Activated CD4-positive, alpha-beta T cell treated with anti-CD3 and anti-CD28 coated beads for 1 hour (primary cell): ENCODE measurements at regions not wholly inside any gene's neighbourhood (a gene's known extent, or its start where the extent isn't known, plus 50 kb on each side); places are given as distances from the start of the nearest gene placed in this dataset.
A peak's percentile ranks its signal among the peaks of the same experiment; 100 is the strongest.
"Not testable (repeated sequence)": the region's sequence is repeated elsewhere in the genome, so short reads cannot be mapped to it uniquely, and the experiment has no call there.

Source experiments
- DNase-seq: peaks from one replicate; pipeline ENCODE4 v3.0.0-alpha.2; 2020

DNA sequence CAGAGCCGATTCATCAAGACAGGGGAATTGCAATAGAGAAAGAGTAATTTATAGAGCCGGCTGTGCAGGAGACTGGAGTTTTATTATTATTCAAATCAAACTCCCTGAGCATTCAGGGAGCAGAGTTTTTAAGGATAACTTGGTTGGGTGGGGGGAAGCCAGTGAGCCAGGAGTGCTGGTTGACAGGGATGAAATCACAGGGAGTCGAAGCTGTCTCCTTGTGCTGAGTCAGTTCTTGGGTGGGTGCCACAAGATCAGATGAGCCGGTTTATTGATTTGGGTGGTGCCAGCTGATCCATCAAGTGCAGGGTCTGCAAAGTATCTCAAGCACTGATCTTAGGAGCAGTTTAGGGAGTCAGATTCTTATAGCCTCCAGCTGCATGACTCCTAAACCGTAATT lies 95.4 kb upstream of the CCDC80 start:
- no peak for DNase-seq

DNA sequence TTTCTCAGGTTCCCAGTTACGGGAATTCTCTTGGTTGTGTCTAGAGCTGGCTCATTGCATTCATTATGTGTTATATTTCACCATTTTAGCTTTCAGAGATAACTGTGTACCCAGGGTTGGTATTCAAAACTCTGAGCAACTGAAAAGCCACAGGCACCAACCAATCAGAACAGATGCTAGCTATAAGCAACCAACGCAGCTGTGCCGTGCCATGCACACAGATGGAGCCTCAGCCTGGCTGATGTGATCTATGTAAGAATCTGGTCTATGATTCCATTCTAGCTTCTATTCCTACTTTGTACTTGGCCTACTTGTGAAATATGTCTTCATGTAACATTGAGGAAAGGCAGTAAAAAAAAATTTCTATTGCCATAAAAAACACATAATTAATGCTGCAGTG lies 95.0 kb upstream of the CCDC80 start:
- DNase-seq, result no peak

DNA sequence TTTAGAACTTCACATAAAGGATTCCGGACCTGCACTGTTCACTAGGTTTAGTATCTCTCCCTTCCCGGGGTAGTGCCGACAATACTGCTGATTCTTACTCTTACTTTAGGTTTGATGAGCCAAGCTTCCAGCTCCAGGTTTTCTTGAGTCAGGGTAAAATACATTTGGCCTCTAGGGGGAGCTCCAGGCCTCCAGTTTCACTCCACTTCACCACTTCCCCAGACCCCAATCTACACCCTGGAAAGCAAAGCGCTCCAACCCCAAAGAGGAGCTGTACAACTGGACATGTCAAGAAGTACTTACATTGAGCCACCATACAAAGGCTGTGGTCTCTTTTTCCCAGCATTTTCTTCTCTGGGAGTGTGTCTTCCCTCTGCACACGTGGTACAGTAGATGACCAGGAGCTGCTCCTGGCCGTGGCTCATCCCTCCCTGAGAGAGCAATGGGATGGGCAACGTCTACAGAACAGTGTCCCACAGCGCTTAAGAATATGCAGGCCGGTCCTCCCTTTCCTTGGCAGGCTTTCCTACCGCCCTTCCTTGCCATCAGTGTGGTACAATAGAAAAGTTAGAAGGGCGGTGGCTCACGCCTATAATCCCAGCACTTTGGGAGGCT lies 93.9 kb upstream of the CCDC80 start:
- DNase-seq, result peak; percentile 36

DNA sequence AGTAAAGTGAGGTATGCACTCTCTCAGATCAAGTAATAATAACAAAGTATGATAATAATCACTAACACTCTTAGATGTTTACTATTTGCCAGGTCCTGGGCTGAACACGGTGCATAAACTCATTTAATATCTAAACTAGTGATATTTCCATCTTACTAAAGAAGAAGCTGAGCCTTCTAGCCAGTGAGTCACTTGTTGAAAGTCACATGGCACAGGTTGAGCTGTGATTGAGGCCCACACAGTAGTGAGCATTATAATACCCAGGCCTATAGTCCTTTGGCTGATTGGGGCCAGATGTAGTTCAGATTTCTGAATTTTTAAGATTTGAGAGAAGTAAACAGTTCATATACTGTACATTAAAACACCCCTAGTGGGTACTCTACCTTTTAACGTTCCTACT lies 93.2 kb upstream of the CCDC80 start:
- DNase-seq, result no peak

DNA sequence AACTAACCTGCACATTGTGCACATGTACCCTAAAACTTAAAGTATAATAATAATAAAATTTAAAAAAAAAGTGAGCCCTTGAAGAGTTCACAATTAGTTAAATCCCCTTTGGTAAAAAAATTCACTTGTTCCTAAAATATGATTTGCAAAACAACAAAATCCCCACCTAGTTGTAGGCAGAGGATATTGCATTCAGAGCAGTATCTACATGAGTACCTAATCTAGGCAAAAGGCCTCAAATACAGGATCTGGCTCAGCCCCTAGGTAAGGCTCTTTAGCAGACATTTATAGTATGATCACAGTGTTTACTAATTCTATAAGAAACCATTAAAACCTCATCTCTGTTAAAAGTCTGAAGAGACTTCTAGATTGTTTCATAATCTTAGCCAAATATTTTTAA lies 89.3 kb upstream of the CCDC80 start:
- DNase-seq, result no peak

DNA sequence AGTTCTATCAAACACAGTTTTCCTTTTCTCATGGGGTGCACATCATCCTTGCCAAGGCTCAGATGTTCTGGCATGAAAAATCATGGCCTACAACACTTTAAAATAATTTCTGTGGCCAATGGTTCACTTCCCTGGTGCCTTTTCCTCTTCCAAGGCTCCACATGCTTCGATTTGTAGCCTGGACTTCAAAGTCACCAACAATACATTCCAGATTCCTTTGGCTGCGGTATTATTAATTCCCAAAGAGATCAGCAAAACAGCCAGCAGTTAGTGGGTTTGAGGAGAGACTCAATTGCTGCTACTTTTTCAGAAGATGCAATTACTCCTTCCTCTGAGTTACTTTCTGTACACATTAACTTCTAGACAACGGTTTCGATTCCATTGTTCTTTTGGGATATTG lies 80.3 kb upstream of the CCDC80 start:
- DNase-seq, result no peak

DNA sequence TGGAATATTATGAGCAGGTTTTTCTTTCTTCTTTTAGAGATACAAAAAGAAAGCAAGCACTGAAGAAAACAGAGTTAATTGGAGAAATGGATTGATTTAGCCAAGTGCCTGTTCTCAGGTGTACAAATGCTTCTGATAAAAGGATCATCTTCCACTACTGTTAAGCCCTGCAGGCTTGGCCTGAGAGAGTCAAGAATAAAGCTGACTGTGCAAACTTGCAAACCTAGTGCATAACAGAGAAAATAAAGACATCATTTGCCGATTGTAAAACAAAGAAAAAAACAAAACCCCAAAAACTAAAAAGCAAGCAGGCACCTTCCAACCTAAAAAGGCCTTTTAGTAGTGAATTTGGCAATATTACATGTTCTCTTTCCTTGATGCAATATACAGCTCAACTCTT lies 78.0 kb upstream of the CCDC80 start:
- no peak for DNase-seq

DNA sequence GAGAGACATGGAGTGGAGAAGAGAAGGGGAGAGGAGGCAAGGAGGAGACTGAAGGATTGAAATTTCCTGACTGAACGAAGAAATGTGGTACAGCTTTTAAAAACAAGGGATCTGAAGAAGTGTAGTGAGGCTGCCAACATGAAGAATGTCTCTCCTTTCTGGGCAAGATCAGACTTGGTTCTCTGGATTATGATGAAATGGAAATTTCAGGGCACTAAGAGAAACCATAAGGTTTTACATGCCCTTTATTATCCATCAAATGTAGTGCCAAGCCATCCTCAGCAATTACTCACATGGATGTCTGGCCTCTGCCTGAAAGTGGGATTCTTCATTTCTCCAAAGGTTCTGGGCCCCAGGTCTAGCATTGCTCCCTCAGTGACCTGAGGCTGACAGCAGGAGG lies 77.6 kb upstream of the CCDC80 start:
- DNase-seq, result no peak

DNA sequence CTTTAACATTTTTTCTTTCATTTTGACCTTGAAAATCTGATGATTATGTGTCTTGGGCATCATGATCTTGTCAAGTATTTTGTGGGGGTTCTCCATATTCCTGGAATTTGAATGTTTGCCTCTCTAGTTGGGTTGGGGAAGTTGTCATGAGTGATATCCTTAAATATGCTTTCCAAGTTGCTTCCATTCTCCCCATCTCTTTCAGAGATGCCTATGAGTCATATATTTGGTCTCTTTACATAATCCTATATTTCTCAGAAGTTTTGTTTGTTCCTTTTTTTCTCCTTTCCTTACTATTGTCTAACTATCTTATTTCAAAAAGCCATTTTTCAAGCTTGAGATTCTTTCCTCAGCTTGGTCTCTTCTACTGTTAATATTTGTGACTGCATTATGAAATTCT lies 69.0 kb upstream of the CCDC80 start:
- DNase-seq, result no peak

DNA sequence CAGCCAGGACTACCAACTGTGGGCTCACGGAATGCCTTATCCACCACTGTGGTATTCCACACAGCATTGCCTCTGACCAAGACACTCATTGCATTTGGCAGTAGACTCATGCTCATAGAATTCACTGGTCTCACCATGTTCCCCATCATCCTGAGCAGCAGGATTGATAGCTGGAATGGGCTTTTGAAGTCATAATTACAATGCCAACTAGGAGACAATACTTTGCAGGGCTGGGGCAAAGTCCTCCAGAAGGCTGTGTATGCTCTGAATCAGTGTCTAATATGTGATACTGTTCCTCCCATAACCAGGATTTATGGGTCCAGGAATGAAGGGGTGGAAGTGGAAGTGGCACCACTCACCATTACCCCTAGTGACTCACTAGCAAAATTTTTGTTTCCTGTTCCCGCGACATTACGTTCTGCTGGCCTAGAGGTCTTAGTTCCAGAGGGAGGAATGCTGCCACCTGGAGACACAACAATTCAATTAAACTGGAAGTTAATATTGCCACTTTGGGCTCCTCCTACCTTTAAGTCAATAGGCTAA lies 58.6 kb upstream of the CCDC80 start:
- no peak for DNase-seq

DNA sequence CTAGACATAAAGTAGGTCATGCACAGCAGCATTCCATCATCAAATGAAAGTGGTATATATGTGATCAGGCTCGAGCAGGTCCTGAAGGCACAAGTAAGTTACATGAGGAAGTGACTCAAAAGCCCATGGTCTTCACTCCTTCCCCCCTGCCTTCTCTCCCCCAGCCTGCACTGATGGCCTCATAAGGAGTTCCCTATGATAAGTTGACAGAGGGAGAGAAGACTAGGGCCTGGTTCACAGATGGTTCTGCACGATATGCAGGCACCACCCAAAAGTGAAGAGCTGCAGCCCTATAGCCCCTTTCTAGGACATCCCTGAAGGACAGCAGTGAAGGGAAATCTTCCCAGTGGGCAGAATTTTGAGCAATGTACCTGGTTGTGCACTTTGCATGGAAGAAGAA lies 57.5 kb upstream of the CCDC80 start:
- not testable (repeated sequence) for DNase-seq

DNA sequence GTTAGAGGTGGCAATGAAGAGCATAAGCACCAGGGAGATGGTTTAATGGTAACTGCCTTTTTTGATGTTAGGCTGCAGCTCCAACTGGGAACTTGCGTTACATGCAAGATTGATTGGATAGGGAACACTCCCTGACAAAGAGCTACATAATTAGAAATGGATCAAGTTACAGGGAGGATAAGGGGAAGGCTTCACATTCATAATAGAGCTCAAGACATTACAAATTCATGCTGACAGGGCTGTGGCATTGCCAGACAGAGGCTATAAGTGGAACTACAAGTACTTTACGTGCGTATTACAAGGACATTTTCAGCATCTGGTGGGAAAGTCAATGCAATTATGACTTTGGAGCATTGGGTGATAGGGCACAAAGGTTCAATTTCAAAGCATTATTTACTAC lies 55.3 kb upstream of the CCDC80 start:
- not testable (repeated sequence) for DNase-seq

DNA sequence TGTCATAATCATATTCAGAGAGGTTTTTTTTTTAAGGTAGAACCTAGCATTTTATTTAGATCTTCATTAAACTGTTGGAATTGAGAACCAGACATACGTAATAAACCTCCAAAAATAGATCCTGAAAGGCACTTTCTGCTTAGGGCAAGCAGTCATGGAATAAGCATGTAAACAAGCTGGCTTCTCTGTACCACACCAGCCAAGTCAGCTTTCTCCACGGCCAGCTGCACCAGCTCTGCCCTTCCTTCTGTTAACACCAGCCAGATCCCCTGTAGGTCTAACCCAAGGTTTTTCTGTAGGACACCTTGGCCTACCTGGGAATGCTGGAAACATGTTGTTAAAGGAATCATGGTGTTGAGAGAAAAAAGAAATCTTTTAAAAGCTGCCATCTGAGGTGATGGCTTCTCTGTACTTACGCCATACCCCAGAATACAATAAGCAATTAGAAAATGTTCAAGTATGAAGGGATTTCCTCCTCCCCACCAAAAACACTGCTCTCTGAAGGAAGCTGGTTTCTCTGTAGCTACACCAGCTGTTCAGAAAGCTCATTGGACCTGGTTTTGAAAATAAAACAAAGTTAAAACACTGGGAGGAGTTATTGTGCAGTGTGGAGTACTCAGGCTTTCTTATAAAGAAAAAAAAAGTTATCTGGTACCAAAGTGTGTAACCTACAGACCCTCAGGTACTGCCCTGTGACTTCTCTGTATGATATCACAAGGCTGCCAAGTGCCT lies 54.6 kb upstream of the CCDC80 start:
- not testable (repeated sequence) for DNase-seq

DNA sequence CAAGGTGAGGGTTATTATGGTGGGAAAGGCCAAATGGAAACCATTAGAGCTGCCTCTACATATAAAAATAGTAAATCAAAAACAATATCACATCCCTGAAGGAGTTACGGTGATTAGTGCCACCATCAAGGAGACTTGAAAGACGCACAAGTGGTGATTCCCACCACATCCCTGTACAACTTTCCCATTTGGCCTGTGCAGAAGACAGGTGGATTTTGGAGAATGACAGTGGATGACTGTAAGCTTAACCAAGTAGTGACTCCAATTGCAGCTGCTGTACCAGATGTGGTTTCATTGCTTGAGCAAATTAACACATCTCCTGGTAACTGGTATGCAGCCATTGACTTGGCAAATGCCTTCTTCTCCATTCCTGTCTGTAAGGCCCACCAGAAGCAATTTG lies 54.0 kb upstream of the CCDC80 start:
- not testable (repeated sequence) for DNase-seq

DNA sequence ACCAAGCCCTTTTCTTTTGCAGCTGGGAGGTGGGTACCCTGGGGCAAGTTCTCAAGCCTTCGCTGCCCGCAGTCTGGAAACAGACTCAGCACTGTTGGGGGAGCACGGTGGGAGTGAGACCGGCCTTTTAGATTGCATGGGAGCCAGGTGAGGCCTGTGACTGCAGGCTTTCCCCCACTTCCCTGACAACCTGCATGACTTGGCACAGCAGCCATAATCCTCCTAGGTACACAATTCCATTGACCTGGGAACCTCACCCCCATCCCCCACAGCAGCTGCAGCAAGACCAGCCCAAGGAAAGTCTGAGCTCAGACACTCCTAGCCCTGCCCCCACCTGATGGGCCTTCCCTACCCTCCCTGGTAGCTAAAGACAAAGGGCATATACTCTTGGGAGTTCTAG lies 52.2 kb upstream of the CCDC80 start:
- DNase-seq, result no peak
